ES-I3 (cell line): ENCODE measurements at regions not wholly inside any gene's neighbourhood (a gene's known extent, or its start where the extent isn't known, plus 50 kb on each side); places are given as distances from the start of the nearest gene placed in this dataset.

Source experiments
- H3K36me3 ChIP-seq: 2 replicates; pipeline ENCODE4 v1.6.1; 2013; ENCODE audit warnings: mild to moderate bottlenecking, low read length, control low read depth, moderate library complexity; ENCODE audit not compliant: insufficient read depth
- H3K4me1 ChIP-seq: 2 replicates; pipeline ENCODE4 v1.6.1; 2013; ENCODE audit warnings: mild to moderate bottlenecking, control low read depth, low read length; ENCODE audit not compliant: insufficient read depth
- H3K9ac ChIP-seq: 2 replicates; pipeline ENCODE4 v1.6.1; 2013; ENCODE audit warnings: low read depth, mild to moderate bottlenecking, low read length, moderate library complexity
- H3K9me3 ChIP-seq: 2 replicates; pipeline ENCODE4 v1.6.1; 2013; ENCODE audit warnings: mild to moderate bottlenecking, low read length, moderate library complexity; ENCODE audit not compliant: control insufficient read depth, insufficient read depth

- H3K4me1 ChIP-seq, result 0 out of 2 replicates have a peak, but pooled peaks cover 5% of the 10 kb centered on the region
- no peaks in the 10 kb centered on the region for H3K36me3 ChIP-seq
- peaks cover 9% of the 10 kb centered on the region; the same call in 1 of the 2 replicates for H3K9me3 ChIP-seq
- H3K9ac ChIP-seq, result no peak overlapping the region
Measured at GRCh38 chr5:14090755-14091154, 52.4 kb upstream of the TRIO start.

- Histone ChIP-seq H3K36me3 (no peaks in the 10 kb centered on the region), H3K4me1 (0 out of 2 replicates have a peak, but pooled peaks cover 5% of the 10 kb centered on the region), H3K9me3 (peaks cover 9% of the 10 kb centered on the region; the same call in 1 of the 2 replicates), H3K9ac (no peak overlapping the region)
Measured at GRCh38 chr5:14090290-14090689, 52.9 kb upstream of the TRIO start.

- peaks cover 9% of the 10 kb centered on the region; the same call in 1 of the 2 replicates for H3K9me3 ChIP-seq
- H3K4me1 ChIP-seq, result 0 out of 2 replicates have a peak, but pooled peaks cover 5% of the 10 kb centered on the region
- no peaks in the 10 kb centered on the region for H3K36me3 ChIP-seq
- no peak overlapping the region for H3K9ac ChIP-seq
Measured at GRCh38 chr5:14089198-14089597, 53.9 kb upstream of the TRIO start.

- H3K4me1 ChIP-seq, result no peaks in the 10 kb centered on the region
- no peaks in the 10 kb centered on the region for H3K36me3 ChIP-seq
- no peak overlapping the region for H3K9ac ChIP-seq
- H3K9me3 ChIP-seq, result peaks cover 9% of the 10 kb centered on the region; the same call in 1 of the 2 replicates
Measured at GRCh38 chr5:14086261-14086660, 56.9 kb upstream of the TRIO start.

DNA sequence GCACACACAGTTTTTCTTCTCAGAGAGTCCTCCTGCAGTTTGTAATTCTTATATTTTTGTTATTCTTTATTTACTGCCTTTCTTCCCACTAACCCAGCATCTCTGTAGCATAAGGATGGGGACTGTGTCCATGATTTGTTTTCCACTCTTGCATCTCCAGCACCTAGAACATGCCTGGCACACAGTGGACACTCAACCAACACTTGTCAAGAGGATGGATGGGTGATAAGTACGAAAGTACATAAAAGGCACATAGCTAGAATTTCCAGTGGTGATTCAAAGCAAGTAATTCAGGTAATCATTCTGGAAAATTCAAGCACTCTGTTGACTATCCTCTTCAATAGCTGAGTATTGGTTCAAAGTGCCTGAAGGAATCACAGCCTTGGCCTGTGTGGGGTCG is 60.2 kb upstream of the TRIO start:
- Histone ChIP-seq H3K4me1 (no peaks in the 10 kb centered on the region), H3K9me3 (no peaks in the 10 kb centered on the region), H3K36me3 (no peaks in the 10 kb centered on the region), H3K9ac (no peak overlapping the region)

DNA sequence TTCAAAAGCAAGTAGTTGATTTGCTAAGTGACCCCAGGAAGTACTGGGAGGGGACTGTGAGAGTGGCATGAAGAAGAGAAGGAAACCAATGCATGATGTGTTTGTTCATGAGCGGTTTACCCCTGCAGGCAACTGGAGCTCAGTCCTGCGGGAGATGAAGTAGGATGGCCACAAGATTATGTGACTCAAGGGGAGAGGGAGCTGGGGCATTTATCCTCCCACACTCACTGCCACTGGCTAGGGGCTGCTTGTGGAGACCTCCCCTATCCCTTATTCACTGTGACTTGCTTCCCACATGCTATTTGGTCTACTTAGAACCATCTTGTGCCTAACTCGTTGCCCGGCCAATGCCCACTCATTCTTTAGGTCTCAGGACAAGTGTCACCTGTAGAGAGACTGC is 60.6 kb upstream of the TRIO start:
- H3K9me3 ChIP-seq, result no peaks in the 10 kb centered on the region
- no peak overlapping the region for H3K9ac ChIP-seq

GRCh38 chr5:14081791-14082190 is 61.4 kb upstream of the TRIO start:
- Histone ChIP-seq H3K9ac (no peak overlapping the region), H3K36me3 (no peaks in the 10 kb centered on the region), H3K9me3 (no peaks in the 10 kb centered on the region), H3K4me1 (no peaks in the 10 kb centered on the region; the same call in 1 of the 2 replicates)

More for the DNA sequence above, 60.6 kb upstream of the TRIO start:
- H3K36me3 ChIP-seq, result no peaks in the 10 kb centered on the region
- no peaks in the 10 kb centered on the region; the same call in 1 of the 2 replicates for H3K4me1 ChIP-seq

DNA sequence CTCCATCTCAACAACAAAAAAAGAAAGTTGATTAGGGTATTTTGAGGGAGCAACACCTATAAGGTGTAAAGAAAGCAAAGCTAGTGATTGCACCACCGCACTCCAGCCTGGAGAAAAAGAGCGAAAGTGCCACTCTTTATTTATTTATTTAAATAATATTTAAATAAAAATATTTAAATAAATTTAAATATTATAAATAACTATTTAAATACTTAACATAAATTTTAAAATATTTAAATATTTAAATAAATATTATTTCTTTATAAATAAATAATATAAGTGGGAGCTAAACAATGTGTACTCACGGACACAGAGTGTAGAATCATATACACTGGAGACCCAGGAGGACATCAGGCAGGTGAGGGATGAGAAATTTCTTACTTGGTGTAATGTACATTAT is 64.4 kb upstream of the TRIO start:
- no peaks in the 10 kb centered on the region for H3K36me3 ChIP-seq
- H3K4me1 ChIP-seq, result no peaks in the 10 kb centered on the region; the same call in 1 of the 2 replicates
- no peaks in the 10 kb centered on the region for H3K9me3 ChIP-seq
- no peak overlapping the region for H3K9ac ChIP-seq

- H3K36me3 ChIP-seq, result no peaks in the 10 kb centered on the region
- H3K9me3 ChIP-seq, result no peaks in the 10 kb centered on the region
- H3K9ac ChIP-seq, result no peak overlapping the region
- no peaks in the 10 kb centered on the region; the same call in 1 of the 2 replicates for H3K4me1 ChIP-seq
Measured at GRCh38 chr5:14077501-14077900, 65.6 kb upstream of the TRIO start.

- no peaks in the 10 kb centered on the region for H3K36me3 ChIP-seq
- H3K9ac ChIP-seq, result no peak overlapping the region
- H3K9me3 ChIP-seq, result no peaks in the 10 kb centered on the region
- no peaks in the 10 kb centered on the region; the same call in 1 of the 2 replicates for H3K4me1 ChIP-seq
Measured at GRCh38 chr5:14076561-14076960, 66.6 kb upstream of the TRIO start.

DNA sequence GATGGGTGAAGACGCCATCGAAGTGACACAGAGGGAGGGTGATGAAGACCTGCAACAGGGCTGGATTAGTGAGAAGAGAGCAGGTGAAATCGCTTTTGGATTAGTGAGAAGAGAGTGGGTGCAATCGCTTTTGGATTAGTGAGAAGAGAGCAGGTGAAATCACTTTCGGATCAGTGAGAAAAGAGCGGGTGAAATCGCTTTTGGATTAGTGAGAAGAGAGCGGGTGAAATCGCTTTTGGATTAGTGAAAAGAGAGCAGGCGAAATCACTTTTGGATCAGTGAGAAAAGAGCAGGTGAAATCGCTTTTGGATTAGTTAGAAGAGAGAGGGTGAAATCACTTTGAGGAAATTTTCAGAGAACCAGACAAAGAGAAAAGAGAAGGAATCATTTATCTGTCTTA is 67.2 kb upstream of the TRIO start:
- Histone ChIP-seq H3K4me1 (no peaks in the 10 kb centered on the region; the same call in 1 of the 2 replicates), H3K9me3 (no peaks in the 10 kb centered on the region), H3K36me3 (no peaks in the 10 kb centered on the region), H3K9ac (no peak overlapping the region)

DNA sequence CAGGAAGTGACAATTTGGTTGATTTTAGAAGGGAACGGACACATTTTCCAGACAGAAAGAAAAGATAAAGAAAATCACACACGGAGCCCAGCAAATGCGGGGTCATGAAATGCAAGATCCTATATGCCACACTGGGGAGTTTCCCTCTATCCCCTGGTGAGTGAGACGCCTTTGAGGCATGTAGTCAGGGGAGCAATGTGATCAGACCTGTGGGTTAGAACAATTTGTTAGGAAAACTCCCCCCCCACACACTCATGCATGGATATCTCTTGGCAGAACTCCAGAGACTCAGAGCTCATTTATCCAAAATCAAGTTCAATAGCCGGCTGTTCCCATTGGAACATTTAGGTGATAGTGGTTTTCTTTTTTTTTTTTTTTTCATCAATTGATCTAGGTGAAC is 71.7 kb upstream of the TRIO start:
- Histone ChIP-seq H3K9me3 (no peaks in the 10 kb centered on the region), H3K9ac (no peak overlapping the region)

GRCh38 chr5:14069021-14069420 is 74.1 kb upstream of the TRIO start:
- no peak overlapping the region for H3K9ac ChIP-seq
- H3K9me3 ChIP-seq, result no peaks in the 10 kb centered on the region
- H3K4me1 ChIP-seq, result no peaks in the 10 kb centered on the region
- no peaks in the 10 kb centered on the region for H3K36me3 ChIP-seq

More for the DNA sequence above, 71.7 kb upstream of the TRIO start:
- Histone ChIP-seq H3K36me3 (no peaks in the 10 kb centered on the region), H3K4me1 (no peaks in the 10 kb centered on the region)

DNA sequence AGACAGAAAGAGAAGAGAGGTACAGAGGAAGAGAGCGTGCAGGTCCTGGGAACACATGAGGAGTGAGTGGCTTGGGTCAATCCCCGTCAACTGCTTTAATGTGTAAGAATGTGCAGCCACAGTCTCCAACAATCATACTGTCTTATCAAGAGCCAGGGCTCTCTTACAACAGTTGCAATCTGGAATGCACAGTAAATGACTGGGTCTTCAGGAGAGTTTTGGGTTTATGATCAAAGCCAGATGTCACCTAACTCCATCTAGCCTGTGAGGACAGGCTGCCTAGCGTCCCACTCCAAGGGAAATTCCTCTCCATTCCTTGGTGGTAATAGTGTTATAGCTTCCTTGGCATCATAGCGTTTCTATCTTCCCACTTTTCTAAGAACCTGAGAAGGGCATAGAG is 75.0 kb upstream of the TRIO start:
- H3K36me3 ChIP-seq, result no peaks in the 10 kb centered on the region
- peaks cover 2% of the 10 kb centered on the region; the same call in 1 of the 2 replicates for H3K4me1 ChIP-seq
- no peak overlapping the region for H3K9ac ChIP-seq
- H3K9me3 ChIP-seq, result no peaks in the 10 kb centered on the region

DNA sequence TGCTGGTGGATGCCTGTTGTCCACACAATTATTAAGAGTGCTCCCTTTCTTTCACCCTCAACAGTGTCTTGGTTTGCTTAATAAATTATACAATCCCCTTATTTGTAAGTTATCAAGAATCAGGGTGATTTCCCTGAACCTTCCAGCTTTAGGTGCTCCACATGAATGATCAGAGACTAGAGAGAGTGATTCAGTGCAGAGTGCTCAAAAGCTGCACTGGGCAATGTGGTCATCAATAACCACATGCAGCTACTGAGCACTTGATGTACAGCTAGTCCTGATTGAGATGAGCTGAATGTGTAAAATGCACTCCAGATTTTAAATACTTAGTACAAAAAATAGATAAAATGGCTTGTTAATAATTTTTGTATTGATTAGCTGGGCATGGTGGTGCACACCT is 76.8 kb upstream of the TRIO start:
- Histone ChIP-seq H3K36me3 (no peaks in the 10 kb centered on the region), H3K4me1 (peaks cover 3% of the 10 kb centered on the region; the same call in 1 of the 2 replicates), H3K9me3 (no peaks in the 10 kb centered on the region), H3K9ac (no peak overlapping the region)

- Histone ChIP-seq H3K4me1 (peaks cover 3% of the 10 kb centered on the region; the same call in 1 of the 2 replicates), H3K36me3 (no peaks in the 10 kb centered on the region), H3K9me3 (no peaks in the 10 kb centered on the region), H3K9ac (no peak overlapping the region)
Measured at GRCh38 chr5:14064841-14065240, 78.3 kb upstream of the TRIO start.
